Stimulated activated CD8-positive, alpha-beta memory T cell treated with anti-CD3 and anti-CD28 coated beads, Interleukin-4, amount 100 ng/mL, for 48 hours (primary cell): ENCODE measurements at regions not wholly inside any gene's neighbourhood (a gene's known extent, or its start where the extent isn't known, plus 50 kb on each side); places are given as distances from the start of the nearest gene placed in this dataset.

ENCODE experiments used
- DNase-seq: peaks from one replicate; pipeline ENCODE4 v3.0.0-alpha.2; 2020

GRCh38 chr12:4859478-4860210, 50.1 kb upstream of the KCNA1 start:
- no peak for DNase-seq
